ENCODE measurements at regions not wholly inside any gene's neighbourhood (a gene's known extent, or its start where the extent isn't known, plus 50 kb on each side); places are given as distances from the start of the nearest gene placed in this dataset.

GRCh38 chr17:14744761-14745473 lies 444.0 kb downstream of the HS3ST3B1 start:
- no peak overlapping the region for H3K4me3 ChIP-seq (ENCODE audit: low read length)
- peak; percentile 83 for DNase-seq (ENCODE audit: low read depth)
- TF ChIP-seq CTCF (IDR thresholded peaks at IDR 0.05; ENCODE audit: insufficient read depth, low read depth, low read length, missing control alignments): no peak

- H3K4me3 ChIP-seq (ENCODE audit: low read length): no peak overlapping the region
- no peak for TF ChIP-seq CTCF (IDR thresholded peaks at IDR 0.05; ENCODE audit: insufficient read depth, low read depth, low read length, missing control alignments)
- peak; percentile 60 for DNase-seq (ENCODE audit: low read depth)
These were observed 440.6 kb downstream of the HS3ST3B1 start for GRCh38 chr17:14741491-14741890.

- peak; percentile 29 for DNase-seq (ENCODE audit: low read depth)
- no peak overlapping the region for H3K4me3 ChIP-seq (ENCODE audit: low read length)
- no peak for TF ChIP-seq CTCF (IDR thresholded peaks at IDR 0.05; ENCODE audit: insufficient read depth, low read depth, low read length, missing control alignments)
These were observed 439.0 kb downstream of the HS3ST3B1 start for GRCh38 chr17:14739656-14740431.

GRCh38 chr17:14738652-14738988 lies 437.7 kb downstream of the HS3ST3B1 start:
- TF ChIP-seq CTCF (IDR thresholded peaks at IDR 0.05; ENCODE audit: insufficient read depth, low read depth, low read length, missing control alignments): no peak
- no peak overlapping the region for H3K4me3 ChIP-seq (ENCODE audit: low read length)
- no peak for DNase-seq (ENCODE audit: low read depth)

- peak; percentile 100 for DNase-seq (ENCODE audit: low read depth)
- H3K4me3 ChIP-seq (ENCODE audit: low read length): no peak overlapping the region
- TF ChIP-seq CTCF (IDR thresholded peaks at IDR 0.05; ENCODE audit: insufficient read depth, low read depth, low read length, missing control alignments): peak; percentile 64
These were observed 437.2 kb downstream of the HS3ST3B1 start for GRCh38 chr17:14737984-14738651.

- TF ChIP-seq CTCF (IDR thresholded peaks at IDR 0.05; ENCODE audit: insufficient read depth, low read depth, low read length, missing control alignments): no peak
- H3K4me3 ChIP-seq (ENCODE audit: low read length): no peak overlapping the region
- DNase-seq (ENCODE audit: low read depth): no peak
These were observed 435.8 kb downstream of the HS3ST3B1 start for GRCh38 chr17:14736631-14737030.
